OCI-LY1 (cell line): ENCODE measurements at regions not wholly inside any gene's neighbourhood (a gene's known extent, or its start where the extent isn't known, plus 50 kb on each side); places are given as distances from the start of the nearest gene placed in this dataset.

Experiments
- H2AFZ ChIP-seq: fragments of 200-600 bp; sonication (generic), shearing (Covaris generic); 2 replicates; pipeline ENCODE4 v1.6.0; 2014; ENCODE audit warnings: antibody characterized with exemption, mild to moderate bottlenecking, low read length
- H3F3A ChIP-seq: fragments of 200-600 bp; sonication (generic), shearing (Covaris generic); 2 replicates; pipeline ENCODE4 v1.6.0; 2014; ENCODE audit warnings: mild to moderate bottlenecking, antibody characterized with exemption, low read length, moderate library complexity; ENCODE audit not compliant: insufficient read depth
- H3K27ac ChIP-seq: fragments of 200-600 bp; sonication (generic); 2 replicates; pipeline ENCODE4 v1.5.1; 2014; ENCODE audit warnings: low read length, mixed run types, mild to moderate bottlenecking, low read depth; ENCODE audit not compliant: poor library complexity, severe bottlenecking
- H3K27me3 ChIP-seq: fragments of 200-600 bp; sonication (generic); 2 replicates; pipeline ENCODE4 v1.6.0; 2014; ENCODE audit warnings: antibody characterized with exemption, mild to moderate bottlenecking, low read length, moderate library complexity; ENCODE audit not compliant: insufficient read depth
- H3K36me3 ChIP-seq: fragments of 200-600 bp; sonication (generic); 2 replicates; pipeline ENCODE4 v1.6.1; 2014; ENCODE audit warnings: mild to moderate bottlenecking, antibody characterized with exemption, low read length, moderate library complexity, mixed read lengths; ENCODE audit not compliant: insufficient read depth
- H3K4me1 ChIP-seq: fragments of 200-600 bp; sonication (generic); 2 replicates; pipeline ENCODE4 v1.5.1; 2014; ENCODE audit warnings: mild to moderate bottlenecking, low read length, moderate library complexity; ENCODE audit not compliant: insufficient read depth, severe bottlenecking
- H3K4me2 ChIP-seq: fragments of 200-600 bp; sonication (generic), shearing (Covaris generic); 2 replicates; pipeline ENCODE4 v1.6.1; 2014; ENCODE audit warnings: low read length
- H3K4me3 ChIP-seq: fragments of 200-600 bp; sonication (generic); 2 replicates; pipeline ENCODE4 v1.5.1; 2014; ENCODE audit warnings: low read length, low read depth, mild to moderate bottlenecking, mixed read lengths; ENCODE audit not compliant: poor library complexity, severe bottlenecking
- H3K79me2 ChIP-seq: fragments of 200-600 bp; shearing (Covaris generic); 2 replicates; pipeline ENCODE4 v1.6.1; 2016; ENCODE audit warnings: mixed run types, low read length, mixed read lengths; ENCODE audit not compliant: insufficient read depth
- H3K9ac ChIP-seq: fragments of 200-600 bp; sonication (generic), shearing (Covaris generic); 2 replicates; pipeline ENCODE4 v1.6.1; 2014; ENCODE audit warnings: mild to moderate bottlenecking, low read length, mixed read lengths
- H3K9me2 ChIP-seq: fragments of 200-600 bp; sonication (generic), shearing (Covaris generic); 2 replicates; pipeline ENCODE4 v1.6.1; 2014; ENCODE audit warnings: low read depth, mild to moderate bottlenecking, low read length, mixed read lengths
- H3K9me3 ChIP-seq: fragments of 200-600 bp; shearing (Covaris generic); 2 replicates; pipeline ENCODE4 v1.6.1; 2014; ENCODE audit warnings: low read length, mixed read lengths
- H4K20me1 ChIP-seq: fragments of 200-600 bp; sonication (generic), shearing (Covaris generic); 2 replicates; pipeline ENCODE4 v1.6.0; 2016; ENCODE audit warnings: mild to moderate bottlenecking, low read length; ENCODE audit not compliant: insufficient read depth
- CTCF ChIP-seq: fragments of 200-600 bp; sonication (generic), shearing (Covaris generic); IDR thresholded peaks from 2 replicates; pipeline ENCODE4 v1.5.1; 2017; ENCODE audit warnings: mild to moderate bottlenecking, antibody characterized with exemption, low read length, moderate library complexity, mixed read lengths
- EZH2 ChIP-seq: fragments of 200-600 bp; sonication (generic), shearing (Covaris generic); IDR thresholded peaks from 2 replicates; pipeline ENCODE4 v1.8.0; 2017; ENCODE audit warnings: borderline replicate concordance, mixed run types, mild to moderate bottlenecking, antibody characterized with exemption, low read length, moderate library complexity, mixed read lengths

- TF ChIP-seq CTCF (no peak), EZH2 (no peak)
- Histone ChIP-seq H3K79me2 (no peaks in the 10 kb centered on the region), H3K4me1 (no peaks in the 10 kb centered on the region), H3K4me2 (no peak overlapping the region), H2AFZ (no peak overlapping the region), H4K20me1 (no peaks in the 10 kb centered on the region), H3K9ac (no peak overlapping the region), H3K4me3 (no peak overlapping the region), H3K36me3 (no peaks in the 10 kb centered on the region), H3K27me3 (no peaks in the 10 kb centered on the region), H3K27ac (no peak overlapping the region), H3F3A (no peaks in the 10 kb centered on the region), H3K9me3 (no peaks in the 10 kb centered on the region), H3K9me2 (no peaks in the 10 kb centered on the region)
Measured at GRCh38 chr13:24085662-24086061, 74.9 kb upstream of the SPATA13 start.

GRCh38 chr13:24086642-24087041 lies 73.9 kb upstream of the SPATA13 start:
- Histone ChIP-seq H3K4me1 (no peaks in the 10 kb centered on the region), H3K27ac (no peak overlapping the region), H3K27me3 (no peaks in the 10 kb centered on the region), H3F3A (no peaks in the 10 kb centered on the region), H4K20me1 (no peaks in the 10 kb centered on the region), H2AFZ (no peak overlapping the region), H3K4me3 (no peak overlapping the region), H3K4me2 (no peak overlapping the region), H3K36me3 (no peaks in the 10 kb centered on the region), H3K9ac (no peak overlapping the region), H3K9me2 (no peaks in the 10 kb centered on the region), H3K79me2 (no peaks in the 10 kb centered on the region), H3K9me3 (no peaks in the 10 kb centered on the region)
- TF ChIP-seq CTCF: no peak
- no peak for TF ChIP-seq EZH2

GRCh38 chr13:24087605-24088225 lies 72.8 kb upstream of the SPATA13 start:
- H3K4me2 ChIP-seq: no peak overlapping the region
- H3K4me1 ChIP-seq: no peaks in the 10 kb centered on the region
- H3K9ac ChIP-seq: no peak overlapping the region
- no peak overlapping the region for H3K4me3 ChIP-seq
- H2AFZ ChIP-seq: no peak overlapping the region
- no peak overlapping the region for H3K27ac ChIP-seq
- H3K9me3 ChIP-seq: no peaks in the 10 kb centered on the region
- no peaks in the 10 kb centered on the region for H3K36me3 ChIP-seq
- no peaks in the 10 kb centered on the region for H3F3A ChIP-seq
- no peaks in the 10 kb centered on the region for H3K9me2 ChIP-seq
- H3K79me2 ChIP-seq: no peaks in the 10 kb centered on the region
- H4K20me1 ChIP-seq: no peaks in the 10 kb centered on the region
- TF ChIP-seq EZH2 (no peak), CTCF (no peak)
- no peaks in the 10 kb centered on the region for H3K27me3 ChIP-seq
